A549 (cell line): ENCODE measurements at regions not wholly inside any gene's neighbourhood (a gene's known extent, or its start where the extent isn't known, plus 50 kb on each side); places are given as distances from the start of the nearest gene placed in this dataset.

Source experiments
- CBX2 ChIP-seq: fragments of 200-600 bp; sonication (generic); IDR thresholded peaks from 2 replicates; pipeline ENCODE4 v1.6.1; 2016; ENCODE audit warnings: low read depth, mild to moderate bottlenecking, borderline replicate concordance
- CHD4 ChIP-seq: fragments of 200-600 bp; sonication (generic); IDR thresholded peaks from 2 replicates; pipeline ENCODE4 v1.6.1; 2016; ENCODE audit warnings: antibody characterized with exemption, mild to moderate bottlenecking, borderline replicate concordance
- ESRRA ChIP-seq: fragments of 150-350 bp; IDR thresholded peaks from 2 replicates; pipeline ENCODE4 v1.6.1; 2014; ENCODE audit warnings: mild to moderate bottlenecking, low read length, borderline replicate concordance

GRCh38 chr5:92758552-92758951, 822.5 kb downstream of the NR2F1-AS1 start:
- TF ChIP-seq CBX2, result no peak
- TF ChIP-seq ESRRA, result no peak
- no peak for TF ChIP-seq CHD4
